ENCODE measurements at regions not wholly inside any gene's neighbourhood (a gene's known extent, or its start where the extent isn't known, plus 50 kb on each side); places are given as distances from the start of the nearest gene placed in this dataset.
"Not testable (repeated sequence)": the region's sequence is repeated elsewhere in the genome, so short reads cannot be mapped to it uniquely, and the experiment has no call there.

GRCh38 chr5:143923634-143924266 is 111.8 kb downstream of the HMHB1 start:
- Mint-ChIP-seq H3K4me3 (no peak overlapping the region), H3K4me1 (no peaks in the 10 kb centered on the region), H3K9me3 (no peaks in the 10 kb centered on the region), H3K27me3 (ENCODE audit: low read depth in 2 of 2) (peaks cover 13 to 27% of the 10 kb centered on the region in 2 donors), H3K27ac (no peak overlapping the region), H3K36me3 (no peaks in the 10 kb centered on the region)
- no peak overlapping the region for H3K27ac ChIP-seq (ENCODE audit: low read length)
- H3K4me1 ChIP-seq (ENCODE audit: control insufficient read depth, insufficient read depth, low read length), result no peaks in the 10 kb centered on the region
- WGBS (ENCODE audit: insufficient coverage), result 95% methylated on average over 4 of the region's 6 CpGs
- no peaks in the 10 kb centered on the region for H3K27me3 ChIP-seq (ENCODE audit: control insufficient read depth, insufficient read depth, low read length)
- H3K4me3 ChIP-seq (ENCODE audit: low read length), result no peak overlapping the region
- no peaks in the 10 kb centered on the region for H3K36me3 ChIP-seq (ENCODE audit: control insufficient read depth, insufficient read depth, low read length)
- no peaks in the 10 kb centered on the region for H3K9me3 ChIP-seq (ENCODE audit: control insufficient read depth, insufficient read depth, low read length)
- ATAC-seq (no peak), DNase-seq (no peak)
- intact Hi-C loops (cut with micrococcal nuclease), result no loop called here
- TF ChIP-seq CTCF (IDR thresholded peaks at IDR 0.05), result no peak

GRCh38 chr5:143924311-143924978 is 112.5 kb downstream of the HMHB1 start:
- ATAC-seq (no peak), DNase-seq (no peak)
- no peak overlapping the region for H3K27ac Mint-ChIP-seq
- Histone ChIP-seq H3K27me3 (ENCODE audit: control insufficient read depth, insufficient read depth, low read length) (no peaks in the 10 kb centered on the region), H3K27ac (ENCODE audit: low read length) (no peak overlapping the region), H3K4me3 (ENCODE audit: low read length) (no peak overlapping the region), H3K4me1 (ENCODE audit: control insufficient read depth, insufficient read depth, low read length) (no peaks in the 10 kb centered on the region), H3K36me3 (ENCODE audit: control insufficient read depth, insufficient read depth, low read length) (no peaks in the 10 kb centered on the region), H3K9me3 (ENCODE audit: control insufficient read depth, insufficient read depth, low read length) (no peaks in the 10 kb centered on the region)
- H3K4me1 Mint-ChIP-seq, result no peaks in the 10 kb centered on the region
- H3K27me3 Mint-ChIP-seq (ENCODE audit: low read depth in 2 of 2), result peaks cover 13 to 24% of the 10 kb centered on the region in 2 donors
- no peaks in the 10 kb centered on the region for H3K36me3 Mint-ChIP-seq
- 92% methylated on average over 1 of the region's 4 CpGs for WGBS (ENCODE audit: insufficient coverage)
- no peaks in the 10 kb centered on the region for H3K9me3 Mint-ChIP-seq
- intact Hi-C loops (cut with micrococcal nuclease), result no loop called here
- H3K4me3 Mint-ChIP-seq, result no peak overlapping the region
- no peak for TF ChIP-seq CTCF (IDR thresholded peaks at IDR 0.05)

DNA sequence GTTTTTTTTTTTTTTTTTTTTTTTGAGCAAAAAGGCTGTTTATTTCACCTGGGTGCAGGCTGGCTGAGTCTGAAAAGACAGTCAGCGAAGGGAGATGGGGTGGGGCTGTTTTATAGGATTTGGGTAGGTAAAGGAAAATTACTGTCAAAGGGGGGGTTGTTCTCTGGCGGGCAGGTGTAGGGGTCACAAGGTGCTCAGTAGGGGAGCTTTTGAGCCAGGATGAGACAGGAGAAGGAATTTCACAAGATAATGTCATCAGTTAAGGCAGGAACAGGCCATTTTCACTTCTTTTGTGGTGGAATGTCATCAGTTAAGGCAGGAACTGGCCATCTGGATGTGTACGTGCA is 113.0 kb downstream of the HMHB1 start:
- not testable (repeated sequence) for H3K27ac Mint-ChIP-seq

DNA sequence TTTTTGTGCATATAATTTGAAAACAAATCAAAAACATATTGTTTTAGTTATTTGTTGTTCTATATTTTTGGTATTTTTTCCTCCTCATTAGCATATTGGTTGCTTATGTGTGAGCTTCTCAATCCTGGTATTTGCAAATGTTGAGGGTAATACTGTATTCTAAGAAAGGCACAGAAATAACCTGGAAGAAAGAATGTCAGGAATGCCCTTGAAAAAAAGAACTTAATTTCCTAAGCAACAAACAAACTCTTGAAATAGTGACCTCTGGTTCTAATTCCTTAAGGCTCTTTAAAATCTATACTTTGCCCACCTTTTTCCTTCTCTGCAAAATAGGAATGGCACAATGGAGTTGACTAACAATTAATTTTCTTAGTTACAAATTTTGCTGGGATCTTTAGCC is 117.5 kb downstream of the HMHB1 start:
- no peaks in the 10 kb centered on the region for H3K4me1 Mint-ChIP-seq
- H3K4me3 Mint-ChIP-seq, result no peak overlapping the region
- H3K9me3 Mint-ChIP-seq, result peaks cover under 1 to 6% of the 10 kb centered on the region in 2 donors
- no peak for TF ChIP-seq CTCF (IDR thresholded peaks at IDR 0.05)
- no peak overlapping the region for H3K4me3 ChIP-seq (ENCODE audit: low read length)
- H3K4me1 ChIP-seq (ENCODE audit: control insufficient read depth, insufficient read depth, low read length), result no peaks in the 10 kb centered on the region
- H3K9me3 ChIP-seq (ENCODE audit: control insufficient read depth, insufficient read depth, low read length), result no peaks in the 10 kb centered on the region
- peaks cover 13 to 32% of the 10 kb centered on the region in 2 donors for H3K27me3 Mint-ChIP-seq (ENCODE audit: low read depth in 2 of 2)
- intact Hi-C loops (cut with micrococcal nuclease), result no loop called here
- DNase-seq, result no peak
- no peak for ATAC-seq
- peaks cover 4% of the 10 kb centered on the region for H3K27me3 ChIP-seq (ENCODE audit: control insufficient read depth, insufficient read depth, low read length)
- peaks cover 8% of the 10 kb centered on the region for H3K36me3 Mint-ChIP-seq
- H3K27ac Mint-ChIP-seq, result no peak overlapping the region
- no peaks in the 10 kb centered on the region for H3K36me3 ChIP-seq (ENCODE audit: control insufficient read depth, insufficient read depth, low read length)
- H3K27ac ChIP-seq (ENCODE audit: low read length), result no peak overlapping the region

More for the DNA sequence above, 113.0 kb downstream of the HMHB1 start:
- intact Hi-C loops (cut with micrococcal nuclease); H3K9me3 ChIP-seq (ENCODE audit: control insufficient read depth, insufficient read depth, low read length); H3K4me3 ChIP-seq (ENCODE audit: low read length); H3K27ac ChIP-seq (ENCODE audit: low read length); H3K9me3 Mint-ChIP-seq; DNase-seq; H3K4me1 ChIP-seq (ENCODE audit: control insufficient read depth, insufficient read depth, low read length); ATAC-seq; H3K4me3 Mint-ChIP-seq; H3K36me3 ChIP-seq (ENCODE audit: control insufficient read depth, insufficient read depth, low read length); H3K4me1 Mint-ChIP-seq; H3K36me3 Mint-ChIP-seq; H3K27me3 ChIP-seq (ENCODE audit: control insufficient read depth, insufficient read depth, low read length): not testable (repeated sequence)
- 97% methylated on average over 2 of the region's 3 CpGs for WGBS (ENCODE audit: insufficient coverage)
- H3K27me3 Mint-ChIP-seq (ENCODE audit: low read depth in 2 of 2), result peaks cover 13 to 24% of the 10 kb centered on the region in 2 donors

Measured in natural killer cell (primary cell).